ENCODE measurements at regions not wholly inside any gene's neighbourhood (a gene's known extent, or its start where the extent isn't known, plus 50 kb on each side); places are given as distances from the start of the nearest gene placed in this dataset.

GRCh38 chr5:106088462-106088861 is 1582.3 kb downstream of the EFNA5 start:
- Histone ChIP-seq H3K9me3 (no peaks in the 10 kb centered on the region), H3K27me3 (no peaks in the 10 kb centered on the region), H3K4me3 (no peak overlapping the region), H3K4me1 (no peaks in the 10 kb centered on the region), H3K27ac (no peak overlapping the region), H3K36me3 (no peaks in the 10 kb centered on the region)
- DNase-seq (ENCODE audit: low spot score), result no peak
- no peak for TF ChIP-seq CTCF (IDR thresholded peaks at IDR 0.05)

- Histone ChIP-seq H3K27me3 (no peaks in the 10 kb centered on the region), H3K36me3 (no peaks in the 10 kb centered on the region), H3K4me1 (no peaks in the 10 kb centered on the region), H3K4me3 (no peak overlapping the region), H3K27ac (no peak overlapping the region), H3K9me3 (no peaks in the 10 kb centered on the region)
- no peak for DNase-seq (ENCODE audit: low spot score)
- no peak for TF ChIP-seq CTCF (IDR thresholded peaks at IDR 0.05)
Observed at GRCh38 chr5:106086352-106086751, 1584.4 kb downstream of the EFNA5 start.

- TF ChIP-seq CTCF (IDR thresholded peaks at IDR 0.05), result no peak
- no peaks in the 10 kb centered on the region for H3K4me1 ChIP-seq
- no peaks in the 10 kb centered on the region for H3K27me3 ChIP-seq
- no peak overlapping the region for H3K4me3 ChIP-seq
- no peak overlapping the region for H3K27ac ChIP-seq
- DNase-seq (ENCODE audit: low spot score), result no peak
- H3K36me3 ChIP-seq, result no peaks in the 10 kb centered on the region
- H3K9me3 ChIP-seq, result no peaks in the 10 kb centered on the region
Observed at GRCh38 chr5:106085556-106085955, 1585.2 kb downstream of the EFNA5 start.

GRCh38 chr5:106085136-106085535 is 1585.6 kb downstream of the EFNA5 start:
- Histone ChIP-seq H3K36me3 (no peaks in the 10 kb centered on the region), H3K9me3 (no peaks in the 10 kb centered on the region), H3K27me3 (no peaks in the 10 kb centered on the region), H3K4me1 (no peaks in the 10 kb centered on the region), H3K4me3 (no peak overlapping the region), H3K27ac (no peak overlapping the region)
- no peak for TF ChIP-seq CTCF (IDR thresholded peaks at IDR 0.05)
- no peak for DNase-seq (ENCODE audit: low spot score)

- Histone ChIP-seq H3K36me3 (no peaks in the 10 kb centered on the region), H3K27ac (no peak overlapping the region), H3K9me3 (no peaks in the 10 kb centered on the region), H3K27me3 (no peaks in the 10 kb centered on the region), H3K4me1 (no peaks in the 10 kb centered on the region), H3K4me3 (no peak overlapping the region)
- TF ChIP-seq CTCF (IDR thresholded peaks at IDR 0.05), result no peak
- DNase-seq (ENCODE audit: low spot score), result no peak
Observed at GRCh38 chr5:106080535-106080934, 1590.2 kb downstream of the EFNA5 start.

- Histone ChIP-seq H3K36me3 (no peaks in the 10 kb centered on the region), H3K27me3 (no peaks in the 10 kb centered on the region), H3K4me1 (no peaks in the 10 kb centered on the region), H3K4me3 (no peak overlapping the region), H3K27ac (no peak overlapping the region), H3K9me3 (no peaks in the 10 kb centered on the region)
- no peak for DNase-seq (ENCODE audit: low spot score)
- no peak for TF ChIP-seq CTCF (IDR thresholded peaks at IDR 0.05)
Observed at GRCh38 chr5:106076655-106077054, 1594.1 kb downstream of the EFNA5 start.
